ENCODE measurements at regions not wholly inside any gene's neighbourhood (a gene's known extent, or its start where the extent isn't known, plus 50 kb on each side); places are given as distances from the start of the nearest gene placed in this dataset.

DNA sequence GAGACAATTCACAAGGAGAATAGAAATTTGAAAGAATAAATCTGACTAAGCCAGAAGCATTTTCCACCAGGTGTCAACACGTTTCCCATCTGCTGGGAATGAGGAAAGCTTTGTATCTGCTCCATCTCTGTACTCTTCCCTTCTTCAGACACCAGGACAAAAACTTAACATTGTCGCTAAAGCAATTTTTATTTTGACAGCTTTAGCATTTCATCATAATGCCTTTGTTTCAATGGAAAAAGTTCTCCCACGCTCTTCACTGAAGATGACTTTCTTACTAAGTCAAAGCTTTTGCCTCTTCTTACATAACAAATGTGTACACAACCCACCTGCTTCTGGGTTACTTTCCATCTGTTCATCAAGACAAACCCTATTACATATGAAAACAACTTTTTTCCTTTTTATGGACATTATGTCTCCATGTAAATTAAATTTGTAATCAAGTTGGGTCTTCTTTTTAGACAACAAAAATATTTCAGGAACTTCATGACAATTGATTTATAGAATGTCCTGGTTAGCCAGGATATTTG is 141.7 kb upstream of the GUCY1A1 start:
- TF ChIP-seq, protein P1, sequence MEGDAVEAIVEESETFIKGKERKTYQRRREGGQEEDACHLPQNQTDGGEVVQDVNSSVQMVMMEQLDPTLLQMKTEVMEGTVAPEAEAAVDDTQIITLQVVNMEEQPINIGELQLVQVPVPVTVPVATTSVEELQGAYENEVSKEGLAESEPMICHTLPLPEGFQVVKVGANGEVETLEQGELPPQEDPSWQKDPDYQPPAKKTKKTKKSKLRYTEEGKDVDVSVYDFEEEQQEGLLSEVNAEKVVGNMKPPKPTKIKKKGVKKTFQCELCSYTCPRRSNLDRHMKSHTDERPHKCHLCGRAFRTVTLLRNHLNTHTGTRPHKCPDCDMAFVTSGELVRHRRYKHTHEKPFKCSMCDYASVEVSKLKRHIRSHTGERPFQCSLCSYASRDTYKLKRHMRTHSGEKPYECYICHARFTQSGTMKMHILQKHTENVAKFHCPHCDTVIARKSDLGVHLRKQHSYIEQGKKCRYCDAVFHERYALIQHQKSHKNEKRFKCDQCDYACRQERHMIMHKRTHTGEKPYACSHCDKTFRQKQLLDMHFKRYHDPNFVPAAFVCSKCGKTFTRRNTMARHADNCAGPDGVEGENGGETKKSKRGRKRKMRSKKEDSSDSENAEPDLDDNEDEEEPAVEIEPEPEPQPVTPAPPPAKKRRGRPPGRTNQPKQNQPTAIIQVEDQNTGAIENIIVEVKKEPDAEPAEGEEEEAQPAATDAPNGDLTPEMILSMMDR (conservative IDR thresholded peaks at IDR 0.05): no peak
- TF ChIP-seq ZFX (IDR thresholded peaks at IDR 0.05): no peak

Data from C4-2B (cell line).